GM12878 (cell line): ENCODE measurements at regions not wholly inside any gene's neighbourhood (a gene's known extent, or its start where the extent isn't known, plus 50 kb on each side); places are given as distances from the start of the nearest gene placed in this dataset.

Experiments used
- BCL11A ChIP-seq: IDR thresholded peaks from 2 replicates; pipeline ENCODE4 v1.6.1; 2011; ENCODE audit warnings: low read depth, low read length
- CHD4 ChIP-seq: fragments of 200-600 bp; sonication (generic); IDR thresholded peaks from 2 replicates; pipeline ENCODE4 v1.6.1; 2016; ENCODE audit warnings: mild to moderate bottlenecking
- CUX1 ChIP-seq: IDR thresholded peaks from 2 replicates; pipeline ENCODE4 v1.6.1; 2012; ENCODE audit warnings: improper control_type of control experiment, low read depth, low read length; ENCODE audit not compliant: insufficient replicate concordance
- E4F1 ChIP-seq: fragments of 450-650 bp; IDR thresholded peaks from 2 replicates; pipeline ENCODE4 v1.6.1; 2018; ENCODE audit warnings: borderline replicate concordance, mild to moderate bottlenecking; ENCODE audit not compliant: partially characterized antibody
- SIN3A ChIP-seq: IDR thresholded peaks from 2 replicates; pipeline ENCODE4 v1.6.1; 2012; ENCODE audit warnings: low read depth, low read length, improper control_type of control experiment
- TARDBP ChIP-seq: IDR thresholded peaks from 2 replicates; pipeline ENCODE4 v1.6.1; 2016; ENCODE audit warnings: borderline replicate concordance
- WRNIP1 ChIP-seq: IDR thresholded peaks from 2 replicates; pipeline ENCODE4 v1.6.1; 2011; ENCODE audit warnings: low read depth, low read length, improper control_type of control experiment, borderline replicate concordance
- ZNF24 ChIP-seq: fragments of 450-650 bp; IDR thresholded peaks from 2 replicates; pipeline ENCODE4 v1.6.1; 2017; ENCODE audit warnings: antibody characterized with exemption, mild to moderate bottlenecking
- TF ChIP-seq, protein P1 (sequence below): IDR thresholded peaks from 2 replicates; pipeline ENCODE4 v1.6.1; 2012; ENCODE audit warnings: mild to moderate bottlenecking, low read depth, low read length

- TF ChIP-seq, protein P1, sequence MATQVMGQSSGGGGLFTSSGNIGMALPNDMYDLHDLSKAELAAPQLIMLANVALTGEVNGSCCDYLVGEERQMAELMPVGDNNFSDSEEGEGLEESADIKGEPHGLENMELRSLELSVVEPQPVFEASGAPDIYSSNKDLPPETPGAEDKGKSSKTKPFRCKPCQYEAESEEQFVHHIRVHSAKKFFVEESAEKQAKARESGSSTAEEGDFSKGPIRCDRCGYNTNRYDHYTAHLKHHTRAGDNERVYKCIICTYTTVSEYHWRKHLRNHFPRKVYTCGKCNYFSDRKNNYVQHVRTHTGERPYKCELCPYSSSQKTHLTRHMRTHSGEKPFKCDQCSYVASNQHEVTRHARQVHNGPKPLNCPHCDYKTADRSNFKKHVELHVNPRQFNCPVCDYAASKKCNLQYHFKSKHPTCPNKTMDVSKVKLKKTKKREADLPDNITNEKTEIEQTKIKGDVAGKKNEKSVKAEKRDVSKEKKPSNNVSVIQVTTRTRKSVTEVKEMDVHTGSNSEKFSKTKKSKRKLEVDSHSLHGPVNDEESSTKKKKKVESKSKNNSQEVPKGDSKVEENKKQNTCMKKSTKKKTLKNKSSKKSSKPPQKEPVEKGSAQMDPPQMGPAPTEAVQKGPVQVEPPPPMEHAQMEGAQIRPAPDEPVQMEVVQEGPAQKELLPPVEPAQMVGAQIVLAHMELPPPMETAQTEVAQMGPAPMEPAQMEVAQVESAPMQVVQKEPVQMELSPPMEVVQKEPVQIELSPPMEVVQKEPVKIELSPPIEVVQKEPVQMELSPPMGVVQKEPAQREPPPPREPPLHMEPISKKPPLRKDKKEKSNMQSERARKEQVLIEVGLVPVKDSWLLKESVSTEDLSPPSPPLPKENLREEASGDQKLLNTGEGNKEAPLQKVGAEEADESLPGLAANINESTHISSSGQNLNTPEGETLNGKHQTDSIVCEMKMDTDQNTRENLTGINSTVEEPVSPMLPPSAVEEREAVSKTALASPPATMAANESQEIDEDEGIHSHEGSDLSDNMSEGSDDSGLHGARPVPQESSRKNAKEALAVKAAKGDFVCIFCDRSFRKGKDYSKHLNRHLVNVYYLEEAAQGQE: no peak
- TF ChIP-seq ZNF24 (no peak), TARDBP (no peak), E4F1 (no peak), SIN3A (no peak), WRNIP1 (no peak), BCL11A (no peak), CUX1 (no peak), CHD4 (no peak)
Measured at GRCh38 chr21:19181604-19182140, 778.1 kb upstream of the TMPRSS15 start (continued).
